Astrocyte of the spinal cord (primary cell): ENCODE measurements at regions not wholly inside any gene's neighbourhood (a gene's known extent, or its start where the extent isn't known, plus 50 kb on each side); places are given as distances from the start of the nearest gene placed in this dataset.

Experiments used
- DNase-seq: peaks from one replicate; pipeline ENCODE4 v3.0.0; 2011; ENCODE audit warnings: low read depth, low spot score
- H3K4me3 ChIP-seq: 2 replicates; pipeline ENCODE4 v1.5.1; 2011; ENCODE audit warnings: low read depth, mild to moderate bottlenecking, low read length, moderate library complexity
- CTCF ChIP-seq: IDR thresholded peaks from 2 replicates; pipeline ENCODE4 v1.5.1; 2012; ENCODE audit warnings: low read depth, mild to moderate bottlenecking, low read length, inconsistent platforms
- in situ Hi-C: cut with HindIII; loops from 2 replicates; pipeline ENCODE4 v1.10.0; 2017; ENCODE audit warnings: low sequenced_read_pairs

DNA sequence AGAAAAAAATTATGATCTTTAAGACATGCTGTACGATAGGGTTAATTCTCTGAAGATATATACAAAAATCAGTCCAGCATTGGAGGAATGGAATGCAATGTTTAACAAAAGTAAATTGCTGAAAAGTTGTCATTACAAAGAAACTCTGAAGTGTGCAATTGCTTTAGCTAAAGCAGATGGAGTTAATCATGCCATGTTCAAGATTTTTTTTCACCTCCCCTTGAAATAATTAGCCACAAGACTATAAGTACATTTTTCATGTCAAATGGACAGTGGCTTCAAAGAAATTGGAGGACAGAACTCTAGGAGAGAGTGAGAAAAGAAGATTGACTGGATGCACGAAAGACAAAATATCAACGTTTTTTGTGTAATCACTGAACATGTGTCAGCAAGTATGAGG is 63.1 kb upstream of the MEOX2 start:
- no peak for DNase-seq
- no peak for TF ChIP-seq CTCF
- H3K4me3 ChIP-seq: no peak overlapping the region
- in situ Hi-C loops: no loop called here

DNA sequence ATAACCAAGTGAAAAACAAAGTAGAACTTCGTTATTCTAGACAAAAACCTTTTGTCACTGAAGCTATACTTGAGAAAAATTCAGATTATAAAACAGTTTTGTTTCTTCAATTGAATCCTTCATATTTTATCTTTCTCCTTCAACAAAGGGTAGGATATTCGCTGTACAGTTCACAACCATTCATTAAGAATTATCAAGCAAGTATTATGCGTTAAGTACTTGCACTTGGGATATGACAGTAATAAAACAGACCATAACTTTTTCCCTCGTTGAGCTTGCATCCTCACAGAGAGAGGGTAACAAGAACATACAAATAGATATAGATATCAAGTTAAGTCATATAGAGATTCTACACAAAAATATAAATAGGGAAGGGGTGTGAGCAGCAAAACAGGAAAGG is 61.2 kb upstream of the MEOX2 start:
- no peak for TF ChIP-seq CTCF
- no peak for DNase-seq
- in situ Hi-C loops: no loop called here
- H3K4me3 ChIP-seq: no peak overlapping the region

DNA sequence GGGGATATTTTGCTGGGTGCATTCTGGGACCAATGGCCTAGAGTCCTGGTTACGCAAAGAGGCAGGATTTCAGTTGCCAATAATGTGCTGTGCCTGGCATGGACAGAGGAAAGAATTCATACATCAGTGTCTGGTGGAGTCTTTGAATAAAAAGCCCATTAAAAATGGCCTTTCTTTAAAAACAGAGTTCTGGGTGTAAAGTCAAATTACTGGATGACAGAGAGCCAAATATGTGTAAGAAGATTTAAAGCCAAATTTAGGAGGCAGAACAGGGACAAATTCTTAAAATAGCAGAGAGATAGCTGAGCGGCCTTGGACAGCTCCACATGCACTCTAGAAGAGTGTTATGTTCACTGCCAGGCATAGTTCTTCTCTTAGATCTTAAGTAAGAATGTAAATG is 60.8 kb upstream of the MEOX2 start:
- H3K4me3 ChIP-seq: no peak overlapping the region
- DNase-seq: no peak
- in situ Hi-C loops: no loop called here
- TF ChIP-seq CTCF: no peak

DNA sequence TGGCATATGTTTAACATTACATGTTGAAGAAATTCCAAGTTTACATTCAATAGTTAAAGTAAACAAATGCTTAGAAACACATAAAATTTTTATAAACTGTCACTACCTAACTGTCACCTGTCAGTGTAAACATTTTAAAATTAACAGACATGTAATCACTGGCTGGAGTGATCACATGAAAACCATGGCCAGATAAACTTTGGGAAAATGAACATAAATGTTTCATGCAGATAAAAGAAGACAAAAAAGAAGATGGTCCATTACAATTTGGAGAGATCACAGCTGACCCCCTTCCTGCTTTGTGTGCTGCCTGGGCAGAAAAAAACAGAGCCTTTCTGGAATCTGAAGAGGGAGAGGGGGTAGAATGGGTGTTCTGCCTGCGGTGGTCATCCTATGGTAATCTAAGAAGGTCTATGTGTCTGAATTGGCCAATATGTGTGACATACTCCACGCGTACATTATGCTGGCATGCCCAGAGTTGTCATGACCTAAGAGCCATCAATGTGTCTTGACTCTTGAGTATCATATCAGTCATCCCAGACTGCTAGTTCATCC is 57.5 kb upstream of the MEOX2 start:
- DNase-seq: no peak
- in situ Hi-C loops: no loop called here
- no peak for TF ChIP-seq CTCF
- no peak overlapping the region for H3K4me3 ChIP-seq

GRCh38 chr7:15737601-15738000 is 51.1 kb upstream of the MEOX2 start:
- in situ Hi-C loops: no loop called here
- no peak for DNase-seq
- no peak for TF ChIP-seq CTCF

More at GRCh38 chr7:15737601-15738000, 51.1 kb upstream of the MEOX2 start:
- no peak overlapping the region for H3K4me3 ChIP-seq
